ENCODE measurements at regions not wholly inside any gene's neighbourhood (a gene's known extent, or its start where the extent isn't known, plus 50 kb on each side); places are given as distances from the start of the nearest gene placed in this dataset.

GRCh38 chr20:58001381-58001780 is 227.1 kb downstream of the ANKRD60 start:
- DNase-seq (no peak), ATAC-seq (no peak)
- Mint-ChIP-seq H3K9me3 (no peaks in the 10 kb centered on the region), H3K27ac (no peak overlapping the region), H3K36me3 (ENCODE audit: low read depth) (no peaks in the 10 kb centered on the region), H3K4me3 (no peak overlapping the region), H3K4me1 (peaks cover 14% of the 10 kb centered on the region), H3K27me3 (peaks cover 27% of the 10 kb centered on the region)

GRCh38 chr20:58000861-58001260 is 227.6 kb downstream of the ANKRD60 start:
- H3K4me1 Mint-ChIP-seq = peaks cover 14% of the 10 kb centered on the region
- DNase-seq = no peak
- H3K4me3 Mint-ChIP-seq = no peak overlapping the region
- no peaks in the 10 kb centered on the region for H3K36me3 Mint-ChIP-seq (ENCODE audit: low read depth)
- H3K27ac Mint-ChIP-seq = no peak overlapping the region
- ATAC-seq = no peak
- H3K9me3 Mint-ChIP-seq = no peaks in the 10 kb centered on the region
- H3K27me3 Mint-ChIP-seq = peaks cover 26% of the 10 kb centered on the region

GRCh38 chr20:57999465-58000111 is 228.9 kb downstream of the ANKRD60 start:
- H3K4me1 Mint-ChIP-seq = peaks cover 14% of the 10 kb centered on the region
- no peak overlapping the region for H3K27ac Mint-ChIP-seq
- no peak overlapping the region for H3K4me3 Mint-ChIP-seq
- no peaks in the 10 kb centered on the region for H3K36me3 Mint-ChIP-seq (ENCODE audit: low read depth)
- H3K27me3 Mint-ChIP-seq = peaks cover 29% of the 10 kb centered on the region
- DNase-seq = no peak
- H3K9me3 Mint-ChIP-seq = no peaks in the 10 kb centered on the region
- no peak for ATAC-seq

GRCh38 chr20:57998981-57999464 is 229.4 kb downstream of the ANKRD60 start:
- no peak overlapping the region for H3K4me3 Mint-ChIP-seq
- DNase-seq (no peak), ATAC-seq (peak; percentile 58)
- H3K4me1 Mint-ChIP-seq = peaks cover 14% of the 10 kb centered on the region
- no peaks in the 10 kb centered on the region for H3K36me3 Mint-ChIP-seq (ENCODE audit: low read depth)
- H3K9me3 Mint-ChIP-seq = no peaks in the 10 kb centered on the region
- peaks cover 29% of the 10 kb centered on the region for H3K27me3 Mint-ChIP-seq
- H3K27ac Mint-ChIP-seq = no peak overlapping the region

GRCh38 chr20:57998276-57998675 is 230.2 kb downstream of the ANKRD60 start:
- Mint-ChIP-seq H3K36me3 (ENCODE audit: low read depth) (no peaks in the 10 kb centered on the region), H3K4me1 (peaks cover 14% of the 10 kb centered on the region), H3K4me3 (no peak overlapping the region), H3K9me3 (no peaks in the 10 kb centered on the region), H3K27ac (no peak overlapping the region), H3K27me3 (peaks cover 29% of the 10 kb centered on the region)
- ATAC-seq (no peak), DNase-seq (no peak)

GRCh38 chr20:57996936-57997890 is 231.2 kb downstream of the ANKRD60 start:
- DNase-seq = peak; percentile 8
- H3K27me3 Mint-ChIP-seq = peaks cover 33% of the 10 kb centered on the region
- H3K4me3 Mint-ChIP-seq = no peak overlapping the region
- peak; percentile 21 for ATAC-seq
- no peaks in the 10 kb centered on the region for H3K9me3 Mint-ChIP-seq
- no peaks in the 10 kb centered on the region for H3K36me3 Mint-ChIP-seq (ENCODE audit: low read depth)
- peaks cover 14% of the 10 kb centered on the region for H3K4me1 Mint-ChIP-seq
- no peak overlapping the region for H3K27ac Mint-ChIP-seq

GRCh38 chr20:57996465-57996864 is 232.0 kb downstream of the ANKRD60 start:
- H3K27me3 Mint-ChIP-seq = peaks cover 34% of the 10 kb centered on the region

GRCh38 chr20:57995381-57995977 is 233.0 kb downstream of the ANKRD60 start:
- no peak overlapping the region for H3K27ac Mint-ChIP-seq
- no peak overlapping the region for H3K4me3 Mint-ChIP-seq
- H3K27me3 Mint-ChIP-seq = peaks cover 31% of the 10 kb centered on the region
- ATAC-seq = no peak
- H3K9me3 Mint-ChIP-seq = no peaks in the 10 kb centered on the region
- no peak for DNase-seq
- H3K36me3 Mint-ChIP-seq (ENCODE audit: low read depth) = no peaks in the 10 kb centered on the region
- peaks cover 21% of the 10 kb centered on the region for H3K4me1 Mint-ChIP-seq

More at GRCh38 chr20:57996465-57996864, 232.0 kb downstream of the ANKRD60 start:
- H3K9me3 Mint-ChIP-seq = no peaks in the 10 kb centered on the region
- H3K4me1 Mint-ChIP-seq = peaks cover 17% of the 10 kb centered on the region
- ATAC-seq = no peak
- H3K4me3 Mint-ChIP-seq = no peak overlapping the region
- DNase-seq = no peak
- H3K36me3 Mint-ChIP-seq (ENCODE audit: low read depth) = no peaks in the 10 kb centered on the region
- H3K27ac Mint-ChIP-seq = no peak overlapping the region

- peaks cover 15% of the 10 kb centered on the region for H3K4me1 Mint-ChIP-seq
- H3K36me3 Mint-ChIP-seq (ENCODE audit: low read depth) = no peaks in the 10 kb centered on the region
- no peak overlapping the region for H3K4me3 Mint-ChIP-seq
- DNase-seq (no peak), ATAC-seq (no peak)
- no peaks in the 10 kb centered on the region for H3K9me3 Mint-ChIP-seq
- H3K27me3 Mint-ChIP-seq = peaks cover 29% of the 10 kb centered on the region
- no peak overlapping the region for H3K27ac Mint-ChIP-seq
These were observed 234.6 kb downstream of the ANKRD60 start for GRCh38 chr20:57993716-57994431.

GRCh38 chr20:57991211-57991881 is 237.1 kb downstream of the ANKRD60 start:
- peaks cover 20% of the 10 kb centered on the region for H3K27me3 Mint-ChIP-seq
- H3K4me1 Mint-ChIP-seq = peaks cover 8% of the 10 kb centered on the region
- DNase-seq (peak; percentile 31), ATAC-seq (peak; percentile 88)
- H3K4me3 Mint-ChIP-seq = no peak overlapping the region
- no peaks in the 10 kb centered on the region for H3K36me3 Mint-ChIP-seq (ENCODE audit: low read depth)
- no peak overlapping the region for H3K27ac Mint-ChIP-seq
- no peaks in the 10 kb centered on the region for H3K9me3 Mint-ChIP-seq

- no peaks in the 10 kb centered on the region for H3K9me3 Mint-ChIP-seq
- H3K27ac Mint-ChIP-seq = no peak overlapping the region
- ATAC-seq (no peak), DNase-seq (no peak)
- H3K4me3 Mint-ChIP-seq = no peak overlapping the region
- H3K36me3 Mint-ChIP-seq (ENCODE audit: low read depth) = no peaks in the 10 kb centered on the region
- peaks cover 8% of the 10 kb centered on the region for H3K4me1 Mint-ChIP-seq
- peaks cover 18% of the 10 kb centered on the region for H3K27me3 Mint-ChIP-seq
These were observed 238.0 kb downstream of the ANKRD60 start for GRCh38 chr20:57990396-57990987.

- Mint-ChIP-seq H3K36me3 (ENCODE audit: low read depth) (no peaks in the 10 kb centered on the region), H3K27me3 (peaks cover 15% of the 10 kb centered on the region), H3K9me3 (no peaks in the 10 kb centered on the region), H3K27ac (no peak overlapping the region), H3K4me1 (peaks cover 8% of the 10 kb centered on the region), H3K4me3 (no peak overlapping the region)
- DNase-seq = no peak
- no peak for ATAC-seq
These were observed 239.6 kb downstream of the ANKRD60 start for GRCh38 chr20:57988828-57989227.

- no peak for ATAC-seq
- Mint-ChIP-seq H3K4me3 (no peak overlapping the region), H3K9me3 (no peaks in the 10 kb centered on the region), H3K36me3 (ENCODE audit: low read depth) (no peaks in the 10 kb centered on the region), H3K27me3 (peaks cover 15% of the 10 kb centered on the region), H3K4me1 (peaks cover 8% of the 10 kb centered on the region), H3K27ac (no peak overlapping the region)
- no peak for DNase-seq
These were observed 240.0 kb downstream of the ANKRD60 start for GRCh38 chr20:57988422-57988821.

Measured in activated naive CD8-positive, alpha-beta T cell treated with anti-CD3 and anti-CD28 coated beads, Interleukin-2, amount 50 U/mL, for 24 hours (primary cell).